HG03159 (cell line): ENCODE measurements at regions not wholly inside any gene's neighbourhood (a gene's known extent, or its start where the extent isn't known, plus 50 kb on each side); places are given as distances from the start of the nearest gene placed in this dataset.

Source experiments
- ATAC-seq: cut with Tn5 transposase; IDR thresholded peaks from one replicate; pipeline ENCODE4 v1.9.1; 2021; ENCODE audit warnings: mild to moderate bottlenecking, moderate library complexity; ENCODE audit not compliant: unreplicated experiment

DNA sequence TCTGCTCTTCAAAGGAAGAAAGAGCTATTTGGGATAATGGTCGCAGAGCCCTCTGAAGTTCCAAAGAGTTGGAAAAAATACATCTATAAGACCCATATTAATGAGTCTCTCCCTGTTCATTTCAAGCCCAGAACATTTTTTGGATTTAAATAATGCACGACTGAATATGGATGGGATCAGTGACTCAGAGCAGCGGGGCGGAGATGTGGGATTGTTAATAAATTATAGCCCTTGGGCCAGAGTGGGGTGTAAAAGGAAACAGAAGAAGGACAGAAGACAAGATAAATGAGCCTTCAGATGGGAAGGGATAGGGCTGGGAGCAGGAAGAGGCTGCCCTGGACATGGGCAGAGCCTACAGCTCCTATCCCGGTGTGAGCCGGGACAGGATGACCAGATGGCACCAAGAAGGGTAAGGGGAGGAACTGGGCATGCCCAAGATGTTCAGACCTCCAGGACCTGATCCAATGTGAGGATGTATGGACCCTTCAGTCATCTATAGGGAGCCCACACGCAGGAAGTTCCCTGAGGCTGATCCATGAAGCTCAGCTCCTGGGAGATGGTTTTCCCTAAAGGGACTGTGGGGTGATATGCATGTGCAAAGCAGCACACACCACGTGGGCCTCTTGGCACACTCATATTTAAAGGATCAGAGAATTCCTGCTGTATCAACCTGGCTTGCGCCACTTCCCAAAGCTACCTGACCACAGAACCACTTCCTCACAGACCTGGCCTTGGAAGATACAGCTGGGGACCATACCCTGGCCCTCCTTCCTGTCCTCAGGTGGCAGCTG is 96.1 kb upstream of the PLXNA4 start:
- no peak for ATAC-seq

GRCh38 chr7:132666774-132667172 is 90.5 kb upstream of the PLXNA4 start:
- ATAC-seq: no peak

- ATAC-seq: no peak
Measured at GRCh38 chr7:132666071-132666773, 90.0 kb upstream of the PLXNA4 start.

DNA sequence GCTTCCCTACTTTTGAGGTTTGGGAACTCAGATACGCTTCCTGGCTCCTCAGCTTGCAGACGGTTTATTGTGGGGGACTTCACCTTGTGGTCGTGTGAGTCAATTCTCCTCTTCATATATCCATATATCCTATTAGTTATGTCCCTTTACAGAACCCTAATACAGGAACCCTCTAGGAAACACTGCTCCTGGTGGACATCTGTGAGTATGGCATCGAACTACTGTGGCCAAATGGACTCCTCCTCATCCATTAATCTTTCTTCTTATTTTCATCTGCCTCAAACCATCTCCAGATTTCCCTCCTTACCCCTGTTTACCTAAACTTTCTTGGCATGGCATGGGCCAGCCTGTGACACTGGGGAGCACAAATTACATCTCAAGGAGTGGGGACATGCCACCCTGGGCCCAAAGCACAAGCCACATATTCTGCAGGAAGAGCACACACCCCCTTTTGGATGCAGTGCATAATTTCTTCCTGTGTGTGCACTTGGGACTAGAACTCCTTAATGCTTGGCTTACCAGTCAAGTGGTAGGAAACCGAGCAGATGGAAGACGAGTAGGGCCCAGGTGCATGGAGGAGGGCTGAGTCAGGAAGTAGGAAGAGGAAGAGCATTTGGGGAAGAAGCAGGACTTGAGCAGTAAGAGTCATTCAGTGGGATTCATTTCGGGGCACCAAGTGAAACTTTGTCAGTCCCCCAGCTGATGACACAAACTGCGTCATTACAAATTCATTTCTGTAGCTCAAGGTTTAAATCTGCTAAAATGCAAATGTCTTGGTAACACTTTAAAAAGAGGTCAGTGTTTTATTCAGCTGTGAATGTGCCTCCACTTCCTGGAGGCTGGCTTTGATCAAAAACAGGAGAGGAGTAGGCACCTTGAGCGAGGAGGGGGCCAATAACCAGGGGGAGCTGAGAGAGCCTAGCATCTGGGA is 80.8 kb upstream of the PLXNA4 start:
- no peak for ATAC-seq

DNA sequence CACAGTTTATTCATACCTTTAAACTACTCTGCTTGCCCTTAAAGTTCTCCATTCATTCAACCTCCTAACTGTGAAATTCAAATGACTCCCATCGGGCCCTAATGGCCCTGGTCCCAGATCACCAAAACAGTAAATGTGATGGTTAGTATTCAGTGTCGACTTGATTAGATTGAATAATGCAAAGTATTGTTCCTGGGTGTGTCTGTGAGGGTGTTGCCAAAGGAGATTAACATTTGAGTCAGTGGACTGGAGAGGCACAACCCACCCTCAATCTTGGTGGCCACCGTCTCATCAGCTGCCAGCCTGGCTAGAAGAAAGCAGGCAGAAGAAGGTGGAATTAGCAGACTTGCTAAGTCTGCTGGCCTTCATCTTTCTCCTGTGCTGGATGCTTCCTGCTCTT is 80.1 kb upstream of the PLXNA4 start:
- no peak for ATAC-seq

DNA sequence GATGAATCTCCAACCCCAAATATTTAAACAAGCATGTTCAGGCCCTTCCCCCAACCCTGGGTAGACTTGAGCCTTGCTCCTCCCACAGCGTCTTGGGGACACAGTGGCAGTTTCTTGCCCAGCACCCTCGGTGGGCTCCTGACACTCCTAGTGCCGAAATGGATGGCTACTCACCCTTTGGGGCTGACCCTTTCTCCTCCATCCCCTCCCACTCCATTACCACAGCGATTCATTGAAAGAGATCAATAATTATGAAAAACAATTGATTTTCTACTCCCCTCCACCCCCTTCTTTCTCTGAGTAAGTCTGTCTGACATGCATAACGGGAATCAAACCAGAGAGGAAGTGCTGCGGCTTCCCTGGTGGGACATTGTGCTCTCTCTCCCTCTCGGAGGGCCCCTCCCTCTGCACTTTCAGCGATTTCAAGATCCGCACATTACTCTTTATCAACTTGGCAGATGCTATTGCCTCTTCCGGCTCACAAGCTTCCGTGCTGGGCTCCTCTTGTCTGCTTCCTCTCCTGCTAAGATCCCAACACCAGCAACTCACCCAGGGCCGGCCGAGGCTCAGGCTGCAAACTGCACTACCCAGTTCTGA is 79.0 kb upstream of the PLXNA4 start:
- peak; percentile 32 for ATAC-seq

DNA sequence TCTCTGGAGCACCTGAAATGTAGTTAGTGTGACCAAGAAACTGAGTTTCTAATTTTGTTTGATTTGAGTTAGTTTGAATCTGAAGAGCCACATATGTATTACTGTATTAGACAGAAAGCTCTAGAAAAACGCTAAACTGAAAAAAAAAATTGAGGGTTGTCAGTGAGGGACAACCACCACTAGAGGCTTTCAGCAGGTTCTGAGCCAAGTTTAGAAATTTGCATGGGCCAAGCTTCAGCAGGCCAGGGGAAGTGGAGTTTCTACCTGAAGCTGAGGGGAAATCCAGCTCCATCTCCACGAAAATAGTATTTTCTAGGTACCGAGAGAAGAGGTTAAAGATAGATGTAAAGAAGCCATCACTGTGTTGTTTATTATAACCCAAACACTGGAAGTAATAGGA is 77.9 kb upstream of the PLXNA4 start:
- ATAC-seq: peak; percentile 78

DNA sequence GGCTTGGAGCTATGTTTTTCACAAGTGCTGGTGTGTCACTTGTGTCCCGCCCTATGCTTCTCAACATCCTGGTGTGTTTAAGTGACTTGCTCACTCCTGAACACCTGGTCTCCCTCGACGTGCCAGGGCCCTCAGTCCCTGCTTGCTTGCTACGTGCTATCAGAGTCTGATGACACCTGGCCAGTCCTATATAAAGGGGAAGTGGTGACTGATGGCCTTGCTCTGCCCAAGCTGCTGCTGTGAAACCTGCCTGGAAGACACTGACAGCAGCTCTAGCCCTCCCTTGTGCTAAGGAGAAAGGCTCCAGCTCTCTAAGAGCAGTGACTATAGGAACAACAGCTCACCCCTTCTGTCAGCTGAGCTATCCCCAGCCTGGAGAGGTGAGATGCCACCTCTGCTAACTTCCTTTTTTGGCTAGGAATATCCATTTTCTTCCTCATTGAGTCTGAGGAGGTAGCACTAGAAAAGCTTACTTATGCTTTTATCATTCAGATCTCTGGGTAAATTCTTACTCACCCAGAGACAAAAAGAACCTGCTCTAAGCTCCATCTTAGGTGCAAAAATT is 77.2 kb upstream of the PLXNA4 start:
- peak; percentile 50 for ATAC-seq

- no peak for ATAC-seq
Measured at GRCh38 chr7:132652507-132652906, 76.2 kb upstream of the PLXNA4 start.

DNA sequence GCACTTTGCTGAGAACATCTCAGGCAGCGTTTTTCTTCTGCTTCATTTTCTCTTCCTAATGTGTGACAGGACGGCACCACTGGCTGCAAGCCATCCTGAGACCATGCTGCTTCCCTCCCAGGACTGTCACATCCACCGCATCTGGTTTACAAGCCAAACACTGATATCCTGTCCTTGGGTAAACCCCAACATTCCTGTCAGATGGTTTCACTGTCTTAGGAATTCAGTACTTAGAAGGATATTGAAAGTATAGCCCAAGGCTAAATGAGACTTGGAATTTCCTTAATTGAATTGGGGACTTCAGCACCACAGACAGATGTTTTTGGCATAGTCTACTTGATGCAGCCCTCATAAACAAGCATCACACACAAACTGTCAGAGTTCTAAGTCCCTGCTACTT is 74.2 kb upstream of the PLXNA4 start:
- ATAC-seq: no peak

- no peak for ATAC-seq
Measured at GRCh38 chr7:132647311-132647710, 71.0 kb upstream of the PLXNA4 start.

DNA sequence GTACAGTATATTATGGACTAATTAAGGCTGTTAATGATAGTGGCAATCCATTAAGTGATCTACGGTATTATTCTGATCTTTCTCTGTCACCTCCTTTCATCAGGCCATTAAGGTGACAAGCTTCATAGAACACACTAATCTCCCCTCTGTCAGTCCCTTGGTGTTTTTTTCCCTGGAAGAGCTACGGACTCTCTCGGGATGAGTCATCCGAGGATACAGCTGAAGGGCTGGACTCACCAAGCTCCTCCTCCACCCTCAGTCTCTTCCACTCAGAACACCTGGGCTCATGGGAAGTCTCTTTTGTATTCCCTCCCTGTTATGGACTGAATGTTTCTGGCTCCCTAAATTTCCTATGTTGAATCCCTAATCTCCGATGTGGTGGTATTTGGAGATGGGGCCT is 69.8 kb upstream of the PLXNA4 start:
- no peak for ATAC-seq

DNA sequence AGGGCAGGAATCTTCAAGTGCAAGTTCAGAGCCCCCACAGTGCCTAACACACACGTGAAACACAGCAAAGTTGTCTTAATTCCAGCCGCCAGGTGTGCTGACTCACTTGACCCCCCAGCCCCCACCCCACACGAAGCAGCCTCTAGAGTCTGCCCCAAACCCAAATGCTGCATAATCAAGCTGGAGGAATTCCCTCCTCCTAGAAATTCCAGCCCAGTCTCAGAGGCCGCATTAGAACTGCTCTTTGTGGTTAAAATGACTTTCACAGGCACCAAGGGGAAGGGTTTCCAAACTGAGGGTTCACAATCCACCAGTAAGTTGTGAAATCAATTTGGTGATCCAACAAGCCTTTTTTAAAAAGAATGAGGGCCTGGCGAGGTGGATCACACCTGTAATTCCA is 67.0 kb upstream of the PLXNA4 start:
- no peak for ATAC-seq

- ATAC-seq: no peak
Measured at GRCh38 chr7:132641238-132641637, 65.0 kb upstream of the PLXNA4 start.

GRCh38 chr7:132639983-132640382 is 63.7 kb upstream of the PLXNA4 start:
- ATAC-seq: no peak

- no peak for ATAC-seq
Measured at GRCh38 chr7:132638000-132638399, 61.7 kb upstream of the PLXNA4 start.

DNA sequence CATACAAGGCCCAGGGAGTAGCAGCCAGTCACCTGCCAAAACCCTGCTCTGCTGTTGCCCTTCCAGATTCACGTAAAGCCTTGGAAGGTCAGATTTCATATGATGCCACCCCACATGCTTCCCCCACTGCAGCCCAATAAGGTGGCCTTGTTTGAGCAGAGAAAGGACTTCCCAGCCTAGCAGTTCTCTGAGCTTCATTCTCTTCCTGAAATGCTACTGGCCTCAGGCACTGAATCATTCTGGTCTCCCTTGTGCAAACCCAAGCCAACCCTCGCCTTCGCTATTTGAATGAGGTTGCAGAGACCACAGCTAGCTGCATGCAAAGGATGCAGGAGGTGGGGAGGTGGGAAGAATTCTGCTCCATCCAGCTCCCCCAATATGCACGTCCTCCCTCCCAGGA is 60.3 kb upstream of the PLXNA4 start:
- ATAC-seq: no peak

GRCh38 chr7:132635127-132635526 is 58.9 kb upstream of the PLXNA4 start:
- ATAC-seq: no peak

DNA sequence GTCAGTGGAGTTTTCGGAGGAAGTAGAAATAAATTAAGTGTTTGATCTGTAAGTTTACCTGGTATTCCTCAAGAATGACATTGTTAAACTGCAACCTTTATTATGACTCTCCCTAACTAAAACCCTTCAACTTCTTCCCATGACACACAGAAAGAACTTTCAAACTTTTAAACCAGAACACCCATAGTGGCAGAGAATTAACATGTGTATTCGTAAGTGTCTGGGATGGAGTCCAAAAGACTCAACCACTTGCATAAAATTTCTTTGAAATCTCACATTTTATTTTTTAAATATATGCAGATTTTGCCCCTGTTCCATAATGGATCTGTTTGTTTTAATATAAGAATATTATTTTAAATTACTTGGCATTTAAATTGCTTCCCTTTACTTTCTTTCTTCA is 54.6 kb upstream of the PLXNA4 start:
- ATAC-seq: no peak
